ENCODE measurements at regions not wholly inside any gene's neighbourhood (a gene's known extent, or its start where the extent isn't known, plus 50 kb on each side); places are given as distances from the start of the nearest gene placed in this dataset.

DNA sequence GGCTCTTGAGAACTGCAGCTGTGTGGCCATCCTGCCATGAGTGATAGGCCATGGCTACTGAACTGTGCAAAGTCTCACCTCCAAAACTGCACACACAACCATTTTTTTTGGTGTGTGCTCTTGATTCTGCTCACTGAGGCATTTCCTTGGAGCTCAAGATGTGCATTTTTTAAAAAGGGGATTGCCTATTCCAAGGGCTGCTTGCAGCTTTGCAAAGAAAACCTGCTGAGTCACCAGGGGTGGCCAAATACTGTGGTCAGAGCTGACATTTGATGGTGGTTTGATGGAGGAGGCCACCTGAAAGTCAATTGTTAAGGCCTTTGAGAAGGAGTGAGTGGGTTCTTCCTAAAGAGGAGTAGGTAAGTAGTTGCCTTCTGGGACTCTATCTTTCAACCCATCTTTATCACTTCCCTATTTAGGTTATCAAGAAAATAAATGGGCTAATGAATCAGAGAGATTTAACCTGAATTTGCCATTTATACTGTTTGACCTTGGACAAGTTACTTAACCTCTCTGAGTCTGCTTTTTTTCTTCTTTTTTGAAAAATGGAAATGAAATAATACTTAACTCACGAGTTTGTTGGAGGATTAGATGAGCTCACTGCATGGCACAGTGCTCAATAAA, 87.9 kb downstream of the CHST2 start:
- DNase-seq, result no peak

DNA sequence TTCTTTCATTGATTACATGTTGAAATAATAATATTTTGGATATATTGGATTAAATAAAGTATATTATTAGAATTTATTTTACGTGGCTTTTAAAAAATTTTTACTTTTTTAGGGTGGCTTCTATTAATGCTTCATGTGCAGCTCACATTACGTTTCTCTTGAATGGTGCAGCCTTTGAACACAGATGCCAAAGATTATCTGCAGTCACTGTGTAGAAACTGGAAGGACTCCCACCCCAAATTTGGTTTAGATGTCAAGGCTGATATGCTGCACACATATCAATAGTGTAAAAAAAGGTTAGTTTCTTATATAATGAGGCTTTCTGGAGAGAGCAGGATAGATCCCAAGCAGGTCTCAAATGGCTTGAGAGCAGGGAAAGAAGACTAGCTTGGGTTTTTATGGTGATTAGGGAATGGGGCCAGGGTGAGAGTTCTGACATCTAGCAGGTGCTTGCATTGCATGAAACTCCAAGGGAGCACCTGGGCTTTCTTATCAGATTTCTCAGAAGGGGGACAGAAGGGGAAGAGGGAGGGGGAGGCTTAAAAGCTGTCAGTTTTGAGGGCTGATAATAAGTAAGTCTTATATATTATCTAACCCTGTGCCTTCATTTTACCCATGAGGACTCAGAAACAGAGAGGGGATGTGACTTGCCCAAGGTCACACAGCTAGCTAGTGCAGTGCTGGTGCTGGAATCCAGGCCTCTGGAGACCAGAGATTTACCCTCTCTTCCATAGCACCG, 89.6 kb downstream of the CHST2 start:
- no peak for DNase-seq

DNA sequence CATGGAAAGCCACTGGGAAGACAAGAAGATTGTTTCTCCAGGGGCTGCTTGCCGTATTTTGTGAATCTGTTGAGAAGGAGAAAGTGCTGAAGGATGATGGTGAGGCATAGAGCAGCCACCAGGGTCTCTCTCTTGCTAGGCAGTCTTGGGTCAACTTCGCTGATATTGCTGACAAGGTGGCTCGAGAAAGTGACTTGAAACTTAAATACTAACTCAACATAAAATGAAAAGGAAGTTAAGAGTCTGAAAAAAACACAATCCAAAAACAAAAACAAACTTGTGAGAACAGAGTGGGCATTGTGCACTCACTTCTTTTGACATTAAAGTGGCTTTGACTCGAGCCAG, 90.1 kb downstream of the CHST2 start:
- no peak for DNase-seq

DNA sequence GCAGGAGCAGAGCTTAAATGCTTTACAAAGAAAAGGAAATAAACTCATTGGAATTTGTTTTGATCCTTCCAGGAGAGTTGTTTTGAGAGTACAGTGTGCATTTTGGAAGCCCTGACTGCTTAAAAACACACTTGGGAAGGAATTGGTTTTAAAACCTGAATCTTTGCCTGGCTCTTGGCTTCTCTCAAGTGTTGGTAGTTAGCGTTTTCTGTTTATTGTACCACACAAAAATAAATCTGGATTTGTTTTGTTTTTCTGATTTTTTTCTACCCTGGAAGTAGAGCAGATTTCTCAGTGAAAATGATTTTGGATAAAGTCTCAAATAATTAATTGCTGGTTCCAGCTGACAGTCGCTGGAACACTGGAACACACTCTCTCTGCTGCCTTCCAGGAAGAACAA, 90.6 kb downstream of the CHST2 start:
- peak; percentile 41 for DNase-seq

DNA sequence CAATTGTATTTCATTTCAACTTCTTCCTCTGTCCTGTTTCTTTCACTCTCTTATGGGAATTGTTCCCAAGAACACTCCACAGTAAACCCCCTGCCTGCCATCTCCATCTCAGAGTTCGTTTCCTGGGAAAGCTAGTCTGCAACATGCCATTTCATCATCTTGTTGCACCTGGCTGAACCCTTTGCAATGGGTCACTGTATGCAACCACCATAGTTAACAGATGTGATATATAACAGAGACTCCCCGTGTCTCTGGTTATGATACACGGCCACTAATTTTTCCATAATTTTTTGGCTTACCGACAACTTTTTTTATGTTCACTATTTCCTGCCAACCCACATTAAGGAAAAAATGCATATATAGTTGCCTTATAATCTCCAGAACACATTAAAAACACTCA, 95.5 kb downstream of the CHST2 start:
- DNase-seq, result peak; percentile 56
